HEK293 (cell line): ENCODE measurements at regions not wholly inside any gene's neighbourhood (a gene's known extent, or its start where the extent isn't known, plus 50 kb on each side); places are given as distances from the start of the nearest gene placed in this dataset.

Experiments used
- CTCF ChIA-PET: fragments of 350-600 bp; formaldehyde crosslinking; extraction: SDS; loops from one replicate; lab custom pipeline; 2021; ENCODE audit warnings: antibody characterized with exemption; lab: Yijun Ruan, JAX
- POLR2A ChIA-PET: fragments of 300-600 bp; formaldehyde crosslinking; extraction: SDS; loops from one replicate; lab custom pipeline; 2020; ENCODE audit warnings: antibody characterized with exemption, inconsistent platforms; lab: Yijun Ruan, JAX
- H3K27ac ChIP-seq: fragments of 200-500 bp; sonication (Bioruptor generic); 2 replicates; pipeline ENCODE4 v1.5.1; 2014; ENCODE audit warnings: low read depth, low read length, control low read depth, inconsistent platforms; ENCODE audit errors: extremely low read depth
- H3K36me3 ChIP-seq, 2 experiments: fragments of 200-500 bp in 1 of 2; sonication (Bioruptor generic) in 1 of 2; 1 replicate in 1 of 2; 2 replicates in 1 of 2; pipeline ENCODE4 v1.5.1; 2014 to 2017; ENCODE audit warnings: inconsistent platforms in 2 of 2, low read length in 2 of 2; ENCODE audit not compliant: control insufficient read depth in 2 of 2, insufficient read depth in 1 of 2
- H3K4me1 ChIP-seq: fragments of 200-500 bp; sonication (Bioruptor generic); 2 replicates; pipeline ENCODE4 v1.5.1; 2014; ENCODE audit warnings: mild to moderate bottlenecking, low read length, inconsistent platforms; ENCODE audit not compliant: control insufficient read depth, insufficient read depth
- H3K4me3 ChIP-seq: 2 replicates; pipeline ENCODE4 v1.5.1; 2011; ENCODE audit warnings: low read depth, mild to moderate bottlenecking, control low read depth, low read length, moderate library complexity
- H3K9me3 ChIP-seq: fragments of 200-500 bp; sonication (Bioruptor generic); 2 replicates; pipeline ENCODE4 v1.5.1; 2014; ENCODE audit warnings: low read depth, low read length, inconsistent platforms; ENCODE audit not compliant: control insufficient read depth, insufficient read depth
- KLF8 ChIP-seq: fragments of 450-650 bp; formaldehyde crosslinking; IDR thresholded peaks from 2 replicates; pipeline ENCODE4 v1.5.1; 2016; ENCODE audit warnings: missing biosample characterization, missing genetic modification characterization
- PRDM1 ChIP-seq: fragments of 450-650 bp; formaldehyde crosslinking; IDR thresholded peaks from 2 replicates; pipeline ENCODE4; 2016; ENCODE audit warnings: missing biosample characterization, missing genetic modification characterization
- YY1 ChIP-seq: fragments of 450-650 bp; formaldehyde crosslinking; IDR thresholded peaks from 2 replicates; pipeline ENCODE4 v1.5.1; 2018; ENCODE audit warnings: missing biosample characterization, missing genetic modification characterization
- ZBTB8A ChIP-seq: fragments of 450-650 bp; formaldehyde crosslinking; IDR thresholded peaks from 2 replicates; pipeline ENCODE4 v1.5.1; 2016; ENCODE audit warnings: missing biosample characterization, missing genetic modification characterization
- ZNF155 ChIP-seq: fragments of 450-650 bp; formaldehyde crosslinking; IDR thresholded peaks from 2 replicates; pipeline ENCODE4 v1.5.1; 2016; ENCODE audit warnings: missing biosample characterization, missing genetic modification characterization
- ZNF202 ChIP-seq: fragments of 450-650 bp; formaldehyde crosslinking; IDR thresholded peaks from 2 replicates; pipeline ENCODE4 v1.5.1; 2016; ENCODE audit warnings: missing biosample characterization, missing genetic modification characterization, borderline replicate concordance
- ZNF223 ChIP-seq: fragments of 450-650 bp; formaldehyde crosslinking; IDR thresholded peaks from 2 replicates; pipeline ENCODE4 v1.5.1; 2016; ENCODE audit warnings: missing biosample characterization, missing genetic modification characterization
- ZNF292 ChIP-seq: fragments of 450-650 bp; formaldehyde crosslinking; IDR thresholded peaks from 2 replicates; pipeline ENCODE4 v1.5.1; 2016; ENCODE audit warnings: low read depth, missing biosample characterization, missing genetic modification characterization, borderline replicate concordance
- ZNF391 ChIP-seq: fragments of 450-650 bp; formaldehyde crosslinking; IDR thresholded peaks from 2 replicates; pipeline ENCODE4 v1.5.1; 2016; ENCODE audit warnings: low read depth, missing biosample characterization, missing genetic modification characterization, borderline replicate concordance
- ZNF544 ChIP-seq: fragments of 450-650 bp; formaldehyde crosslinking; IDR thresholded peaks from 2 replicates; pipeline ENCODE4 v1.5.0; 2017; ENCODE audit warnings: missing biosample characterization, missing genetic modification characterization
- ZNF561 ChIP-seq: fragments of 450-650 bp; IDR thresholded peaks from 2 replicates; pipeline ENCODE4 v1.5.1; 2018; ENCODE audit warnings: missing biosample characterization, missing genetic modification characterization, borderline replicate concordance
- ZNF600 ChIP-seq: fragments of 450-650 bp; formaldehyde crosslinking; IDR thresholded peaks from 2 replicates; pipeline ENCODE4 v1.5.1; 2016; ENCODE audit warnings: missing biosample characterization, missing genetic modification characterization
- ZNF639 ChIP-seq: fragments of 450-650 bp; formaldehyde crosslinking; IDR thresholded peaks from 2 replicates; pipeline ENCODE4 v1.5.1; 2016; ENCODE audit warnings: missing biosample characterization, missing genetic modification characterization
- ZNF701 ChIP-seq: fragments of 450-650 bp; formaldehyde crosslinking; IDR thresholded peaks from 2 replicates; pipeline ENCODE4 v1.5.1; 2016; ENCODE audit warnings: missing biosample characterization, missing genetic modification characterization
- TF ChIP-seq, protein P1 (sequence below): fragments of 450-650 bp; formaldehyde crosslinking; IDR thresholded peaks from 2 replicates; pipeline ENCODE4 v1.5.1; 2016; ENCODE audit warnings: missing biosample characterization, missing genetic modification characterization, borderline replicate concordance
- TF ChIP-seq, protein P2 (sequence below): IDR thresholded peaks from 2 replicates; pipeline ENCODE4 v1.6.1; 2011; ENCODE audit warnings: mild to moderate bottlenecking, low read depth, low read length, borderline replicate concordance
- TF ChIP-seq, protein P3 (sequence below): fragments of 450-650 bp; formaldehyde crosslinking; IDR thresholded peaks from 2 replicates; pipeline ENCODE4 v1.5.1; 2017; ENCODE audit warnings: missing biosample characterization, missing genetic modification characterization

- TF ChIP-seq ZNF391 (tag by site-specific recombination): no peak
- no peak for TF ChIP-seq ZNF600 (tag by site-specific recombination)
- no peak for TF ChIP-seq PRDM1
- TF ChIP-seq, protein P1, sequence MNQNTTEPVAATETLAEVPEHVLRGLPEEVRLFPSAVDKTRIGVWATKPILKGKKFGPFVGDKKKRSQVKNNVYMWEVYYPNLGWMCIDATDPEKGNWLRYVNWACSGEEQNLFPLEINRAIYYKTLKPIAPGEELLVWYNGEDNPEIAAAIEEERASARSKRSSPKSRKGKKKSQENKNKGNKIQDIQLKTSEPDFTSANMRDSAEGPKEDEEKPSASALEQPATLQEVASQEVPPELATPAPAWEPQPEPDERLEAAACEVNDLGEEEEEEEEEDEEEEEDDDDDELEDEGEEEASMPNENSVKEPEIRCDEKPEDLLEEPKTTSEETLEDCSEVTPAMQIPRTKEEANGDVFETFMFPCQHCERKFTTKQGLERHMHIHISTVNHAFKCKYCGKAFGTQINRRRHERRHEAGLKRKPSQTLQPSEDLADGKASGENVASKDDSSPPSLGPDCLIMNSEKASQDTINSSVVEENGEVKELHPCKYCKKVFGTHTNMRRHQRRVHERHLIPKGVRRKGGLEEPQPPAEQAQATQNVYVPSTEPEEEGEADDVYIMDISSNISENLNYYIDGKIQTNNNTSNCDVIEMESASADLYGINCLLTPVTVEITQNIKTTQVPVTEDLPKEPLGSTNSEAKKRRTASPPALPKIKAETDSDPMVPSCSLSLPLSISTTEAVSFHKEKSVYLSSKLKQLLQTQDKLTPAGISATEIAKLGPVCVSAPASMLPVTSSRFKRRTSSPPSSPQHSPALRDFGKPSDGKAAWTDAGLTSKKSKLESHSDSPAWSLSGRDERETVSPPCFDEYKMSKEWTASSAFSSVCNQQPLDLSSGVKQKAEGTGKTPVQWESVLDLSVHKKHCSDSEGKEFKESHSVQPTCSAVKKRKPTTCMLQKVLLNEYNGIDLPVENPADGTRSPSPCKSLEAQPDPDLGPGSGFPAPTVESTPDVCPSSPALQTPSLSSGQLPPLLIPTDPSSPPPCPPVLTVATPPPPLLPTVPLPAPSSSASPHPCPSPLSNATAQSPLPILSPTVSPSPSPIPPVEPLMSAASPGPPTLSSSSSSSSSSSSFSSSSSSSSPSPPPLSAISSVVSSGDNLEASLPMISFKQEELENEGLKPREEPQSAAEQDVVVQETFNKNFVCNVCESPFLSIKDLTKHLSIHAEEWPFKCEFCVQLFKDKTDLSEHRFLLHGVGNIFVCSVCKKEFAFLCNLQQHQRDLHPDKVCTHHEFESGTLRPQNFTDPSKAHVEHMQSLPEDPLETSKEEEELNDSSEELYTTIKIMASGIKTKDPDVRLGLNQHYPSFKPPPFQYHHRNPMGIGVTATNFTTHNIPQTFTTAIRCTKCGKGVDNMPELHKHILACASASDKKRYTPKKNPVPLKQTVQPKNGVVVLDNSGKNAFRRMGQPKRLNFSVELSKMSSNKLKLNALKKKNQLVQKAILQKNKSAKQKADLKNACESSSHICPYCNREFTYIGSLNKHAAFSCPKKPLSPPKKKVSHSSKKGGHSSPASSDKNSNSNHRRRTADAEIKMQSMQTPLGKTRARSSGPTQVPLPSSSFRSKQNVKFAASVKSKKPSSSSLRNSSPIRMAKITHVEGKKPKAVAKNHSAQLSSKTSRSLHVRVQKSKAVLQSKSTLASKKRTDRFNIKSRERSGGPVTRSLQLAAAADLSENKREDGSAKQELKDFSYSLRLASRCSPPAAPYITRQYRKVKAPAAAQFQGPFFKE: no peak
- H3K36me3 ChIP-seq: no peaks in the 10 kb centered on the region
- ChIA-PET CTCF (no interaction called here), POLR2A (no interaction called here)
- H3K4me3 ChIP-seq: no peak overlapping the region
- H3K4me1 ChIP-seq: no peaks in the 10 kb centered on the region
- no peak overlapping the region for H3K27ac ChIP-seq
- no peaks in the 10 kb centered on the region for H3K9me3 ChIP-seq
Observed at GRCh38 chr13:20348645-20349408, 116.7 kb upstream of the GJB6 start.

DNA sequence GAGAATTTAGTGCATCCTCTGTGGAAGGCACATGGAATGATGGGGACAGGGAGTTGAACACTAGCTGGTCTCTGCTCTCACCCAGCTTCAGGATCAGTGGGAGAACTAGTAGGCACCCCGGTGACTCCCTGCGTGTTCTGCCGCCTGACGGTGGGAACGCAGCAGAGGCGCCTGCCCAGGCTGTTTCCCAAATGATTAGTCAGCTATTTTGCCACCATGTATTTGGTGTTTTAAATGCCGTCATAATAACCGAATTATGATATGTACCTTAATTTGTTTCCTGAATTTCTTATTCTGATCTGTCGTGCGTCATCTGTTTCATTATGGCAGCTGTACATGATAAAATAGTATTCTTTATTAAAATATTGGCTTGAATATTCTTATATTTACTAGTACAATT, 115.9 kb upstream of the GJB6 start:
- Histone ChIP-seq H3K9me3 (no peaks in the 10 kb centered on the region), H3K4me3 (no peak overlapping the region), H3K36me3 (no peaks in the 10 kb centered on the region), H3K4me1 (no peaks in the 10 kb centered on the region), H3K27ac (no peak overlapping the region)
- ChIA-PET POLR2A (no interaction called here), CTCF (no interaction called here)
- TF ChIP-seq ZBTB8A: no peak
- no peak for TF ChIP-seq ZNF292 (tag by site-specific recombination)
- TF ChIP-seq YY1 (tag by site-specific recombination): no peak
- TF ChIP-seq ZNF639 (tag by site-specific recombination): no peak
- TF ChIP-seq, protein P2, sequence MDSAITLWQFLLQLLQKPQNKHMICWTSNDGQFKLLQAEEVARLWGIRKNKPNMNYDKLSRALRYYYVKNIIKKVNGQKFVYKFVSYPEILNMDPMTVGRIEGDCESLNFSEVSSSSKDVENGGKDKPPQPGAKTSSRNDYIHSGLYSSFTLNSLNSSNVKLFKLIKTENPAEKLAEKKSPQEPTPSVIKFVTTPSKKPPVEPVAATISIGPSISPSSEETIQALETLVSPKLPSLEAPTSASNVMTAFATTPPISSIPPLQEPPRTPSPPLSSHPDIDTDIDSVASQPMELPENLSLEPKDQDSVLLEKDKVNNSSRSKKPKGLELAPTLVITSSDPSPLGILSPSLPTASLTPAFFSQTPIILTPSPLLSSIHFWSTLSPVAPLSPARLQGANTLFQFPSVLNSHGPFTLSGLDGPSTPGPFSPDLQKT: no peak
- TF ChIP-seq, protein P3, sequence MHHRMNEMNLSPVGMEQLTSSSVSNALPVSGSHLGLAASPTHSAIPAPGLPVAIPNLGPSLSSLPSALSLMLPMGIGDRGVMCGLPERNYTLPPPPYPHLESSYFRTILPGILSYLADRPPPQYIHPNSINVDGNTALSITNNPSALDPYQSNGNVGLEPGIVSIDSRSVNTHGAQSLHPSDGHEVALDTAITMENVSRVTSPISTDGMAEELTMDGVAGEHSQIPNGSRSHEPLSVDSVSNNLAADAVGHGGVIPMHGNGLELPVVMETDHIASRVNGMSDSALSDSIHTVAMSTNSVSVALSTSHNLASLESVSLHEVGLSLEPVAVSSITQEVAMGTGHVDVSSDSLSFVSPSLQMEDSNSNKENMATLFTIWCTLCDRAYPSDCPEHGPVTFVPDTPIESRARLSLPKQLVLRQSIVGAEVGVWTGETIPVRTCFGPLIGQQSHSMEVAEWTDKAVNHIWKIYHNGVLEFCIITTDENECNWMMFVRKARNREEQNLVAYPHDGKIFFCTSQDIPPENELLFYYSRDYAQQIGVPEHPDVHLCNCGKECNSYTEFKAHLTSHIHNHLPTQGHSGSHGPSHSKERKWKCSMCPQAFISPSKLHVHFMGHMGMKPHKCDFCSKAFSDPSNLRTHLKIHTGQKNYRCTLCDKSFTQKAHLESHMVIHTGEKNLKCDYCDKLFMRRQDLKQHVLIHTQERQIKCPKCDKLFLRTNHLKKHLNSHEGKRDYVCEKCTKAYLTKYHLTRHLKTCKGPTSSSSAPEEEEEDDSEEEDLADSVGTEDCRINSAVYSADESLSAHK (tag by site-specific recombination): no peak
- no peak for TF ChIP-seq ZNF701 (tag by site-specific recombination)
- no peak for TF ChIP-seq ZNF561 (tag by site-specific recombination)
- no peak for TF ChIP-seq ZNF223 (tag by site-specific recombination)
- no peak for TF ChIP-seq KLF8 (tag by site-specific recombination)
- TF ChIP-seq ZNF155 (tag by site-specific recombination): no peak
- TF ChIP-seq ZNF544 (tag by site-specific recombination): no peak
- no peak for TF ChIP-seq ZNF202 (tag by site-specific recombination)
